H1 (cell line): ENCODE measurements at regions not wholly inside any gene's neighbourhood (a gene's known extent, or its start where the extent isn't known, plus 50 kb on each side); places are given as distances from the start of the nearest gene placed in this dataset.

Source experiments
- CTCF ChIA-PET: fragments of 300-600 bp; sonication (Branson Sonifier 250); formaldehyde crosslinking; loops from one replicate; lab custom pipeline; 2021; ENCODE audit not compliant: partially characterized antibody; lab: Charles Lee
- POLR2A ChIA-PET: fragments of 300-600 bp; sonication (Branson Sonifier 250); formaldehyde crosslinking; loops from one replicate; lab custom pipeline; 2021; ENCODE audit warnings: inconsistent platforms; ENCODE audit not compliant: partially characterized antibody; lab: Charles Lee
- DNase-seq, 2 experiments: peaks; one replicate each; pipeline versions ENCODE4 v3.0.0 to v3.0.0-alpha.2; 2010 to 2022; ENCODE audit warnings: low spot score in 2 of 2, low read depth in 1 of 2, mixed read lengths in 1 of 2
- FAIRE-seq: peaks from 2 replicates; lab custom pipeline; 2011; peaks lifted over from hg19 to GRCh38; lab: Jason Lieb, UNC
- H2AFZ ChIP-seq: 2 replicates; pipeline ENCODE4 v1.8.1; 2012; ENCODE audit warnings: low read length, inconsistent platforms
- H2AK5ac ChIP-seq: 2 replicates; pipeline ENCODE4 v1.6.1; 2013; ENCODE audit warnings: low read depth, low read length
- H2BK120ac ChIP-seq: replicated peaks from 2 replicates; pipeline ENCODE3; 2013; ENCODE audit warnings: low read depth, low read length, inconsistent platforms
- H2BK12ac ChIP-seq: 2 replicates; pipeline ENCODE4 v1.6.1; 2013; ENCODE audit warnings: low read depth, low read length
- H2BK15ac ChIP-seq: 2 replicates; pipeline ENCODE4 v1.6.1; 2013; ENCODE audit warnings: low read length
- H2BK20ac ChIP-seq: 2 replicates; pipeline ENCODE4 v1.6.1; 2013; ENCODE audit warnings: low read length
- H2BK5ac ChIP-seq: 2 replicates; pipeline ENCODE4 v1.6.1; 2013; ENCODE audit warnings: low read depth, low read length
- H3K14ac ChIP-seq: 2 replicates; pipeline ENCODE4 v1.6.1; 2013; ENCODE audit warnings: inconsistent platforms; ENCODE audit not compliant: insufficient read length
- H3K18ac ChIP-seq: 2 replicates; pipeline ENCODE4 v1.6.1; 2013; ENCODE audit warnings: low read length; ENCODE audit errors: extremely low read depth
- H3K23ac ChIP-seq: 2 replicates; pipeline ENCODE4 v1.6.1; 2013; ENCODE audit warnings: inconsistent platforms; ENCODE audit not compliant: insufficient read length
- H3K23me2 ChIP-seq: 2 replicates; pipeline ENCODE4 v1.6.1; 2013; ENCODE audit warnings: low read depth, low read length
- H3K27ac ChIP-seq: 2 replicates; pipeline ENCODE4 v1.6.1; 2011; ENCODE audit warnings: low read depth, low read length, inconsistent platforms
- H3K27me3 ChIP-seq, 4 experiments: replicated peaks in 1 of 4; 1 replicate in 1 of 4; 2 replicates in 3 of 4; pipeline versions ENCODE4 v1.6.1 to v1.8.1; 2011 to 2013; ENCODE audit warnings: low read length in 3 of 4, mild to moderate bottlenecking in 3 of 4, inconsistent platforms in 2 of 4, mixed read lengths in 2 of 4, moderate library complexity in 1 of 4; ENCODE audit not compliant: control insufficient read depth in 3 of 4, insufficient read depth in 3 of 4; ENCODE audit errors: extremely low read depth in 1 of 4
- H3K36me3 ChIP-seq, 4 experiments: 2 replicates each; pipeline versions ENCODE4 v1.6.1 to v1.8.1; 2011 to 2013; ENCODE audit warnings: mild to moderate bottlenecking in 4 of 4, low read length in 3 of 4, moderate library complexity in 2 of 4, control low read depth in 1 of 4, inconsistent platforms in 1 of 4; ENCODE audit not compliant: insufficient read depth in 4 of 4, control insufficient read depth in 2 of 4
- H3K4ac ChIP-seq: replicated peaks from 2 replicates; pipeline ENCODE3; 2013; ENCODE audit warnings: low read length, low read depth, mixed read lengths, inconsistent platforms; ENCODE audit not compliant: insufficient read length
- H3K4me1 ChIP-seq, 4 experiments: replicated peaks in 1 of 4; 1 replicate in 1 of 4; 2 replicates in 3 of 4; pipeline versions ENCODE4 v1.6.1 to v1.8.1; 2011 to 2013; ENCODE audit warnings: low read length in 3 of 4, inconsistent platforms in 2 of 4, mixed read lengths in 1 of 4; ENCODE audit not compliant: insufficient read depth in 4 of 4, control insufficient read depth in 3 of 4
- H3K4me2 ChIP-seq, 2 experiments: 2 replicates each; pipeline versions ENCODE4 v1.6.1 to v1.8.1; 2011 to 2013; ENCODE audit warnings: low read depth in 2 of 2, low read length in 2 of 2, control low read depth in 1 of 2, inconsistent platforms in 1 of 2, mild to moderate bottlenecking in 1 of 2; ENCODE audit not compliant: insufficient read depth in 1 of 2
- H3K4me3 ChIP-seq, 4 experiments: fragments of 200-600, 300-600 bp in 1 of 4; sonication (generic), shearing (Covaris generic), sonication (Bioruptor Twin) in 1 of 4; 2 replicates each; pipeline versions ENCODE4 v1.5.1 to v1.8.1; 2011 to 2016; ENCODE audit warnings: low read length in 4 of 4, low read depth in 3 of 4, control low read depth in 2 of 4, inconsistent platforms in 2 of 4, mild to moderate bottlenecking in 2 of 4, mixed read lengths in 1 of 4, moderate library complexity in 1 of 4; ENCODE audit not compliant: insufficient read depth in 2 of 4; ENCODE audit errors: extremely low read depth in 1 of 4
- H3K56ac ChIP-seq: replicated peaks from 2 replicates; pipeline ENCODE3; 2013; ENCODE audit warnings: low read depth, mild to moderate bottlenecking, mixed read lengths, low read length, inconsistent platforms; ENCODE audit not compliant: insufficient read length
- H3K79me1 ChIP-seq: 2 replicates; pipeline ENCODE4 v1.6.1; 2013; ENCODE audit warnings: low read depth, low read length, control low read depth
- H3K79me2 ChIP-seq, 2 experiments: 2 replicates each; pipeline versions ENCODE4 v1.6.1 to v1.8.1; 2012 to 2013; ENCODE audit warnings: low read length in 2 of 2, mild to moderate bottlenecking in 2 of 2, inconsistent platforms in 1 of 2; ENCODE audit not compliant: insufficient read depth in 2 of 2, control insufficient read depth in 1 of 2
- H3K9ac ChIP-seq, 4 experiments: replicated peaks in 1 of 4; 1 replicate in 1 of 4; 2 replicates in 3 of 4; pipeline versions ENCODE4 v1.6.1 to v1.8.1; 2011 to 2013; ENCODE audit warnings: low read depth in 3 of 4, low read length in 3 of 4, control low read depth in 2 of 4, mild to moderate bottlenecking in 2 of 4, moderate library complexity in 2 of 4, inconsistent platforms in 1 of 4; ENCODE audit errors: extremely low read depth in 1 of 4
- H3K9me3 ChIP-seq, 2 experiments: 2 replicates each; pipeline versions ENCODE4 v1.6.1 to v1.8.1; 2012 to 2013; ENCODE audit warnings: mild to moderate bottlenecking in 2 of 2, moderate library complexity in 2 of 2, control low read depth in 1 of 2, inconsistent platforms in 1 of 2, low read depth in 1 of 2, low read length in 1 of 2, mixed read lengths in 1 of 2; ENCODE audit not compliant: insufficient read depth in 2 of 2
- H4K20me1 ChIP-seq, 2 experiments: replicated peaks in 1 of 2; 2 replicates each; pipeline versions ENCODE3 to v1.8.1; 2011 to 2013; ENCODE audit warnings: inconsistent platforms in 2 of 2, low read length in 2 of 2, mild to moderate bottlenecking in 1 of 2; ENCODE audit not compliant: insufficient read depth in 2 of 2, control insufficient read depth in 1 of 2
- H4K5ac ChIP-seq: 2 replicates; pipeline ENCODE4 v1.6.1; 2013; ENCODE audit warnings: low read length, low read depth, mixed read lengths, inconsistent platforms; ENCODE audit not compliant: insufficient read length
- H4K8ac ChIP-seq: 2 replicates; pipeline ENCODE4 v1.8.0; 2013; ENCODE audit warnings: mild to moderate bottlenecking, moderate library complexity, low read length, inconsistent platforms; ENCODE audit not compliant: insufficient read depth; ENCODE audit errors: extremely low read depth
- H4K91ac ChIP-seq: replicated peaks from 2 replicates; pipeline ENCODE3; 2013; ENCODE audit warnings: low read length, mixed read lengths, inconsistent platforms; ENCODE audit not compliant: insufficient read length
- CBX5 ChIP-seq: fragments of 300-800, 300-1000 bp; sonication (generic); IDR thresholded peaks from 2 replicates; pipeline ENCODE4 v1.7.1; 2016; ENCODE audit warnings: antibody characterized with exemption, low read length, low read depth
- CHD1 ChIP-seq: IDR thresholded peaks from 2 replicates; pipeline ENCODE4 v1.6.1; 2012; ENCODE audit warnings: low read depth, low read length, improper control_type of control experiment
- CHD2 ChIP-seq: IDR thresholded peaks from 2 replicates; pipeline ENCODE4 v1.6.1; 2012; ENCODE audit warnings: low read length, improper control_type of control experiment
- CREB1 ChIP-seq: IDR thresholded peaks from 2 replicates; pipeline ENCODE4 v1.6.1; 2012; ENCODE audit warnings: inconsistent platforms
- GABPA ChIP-seq: IDR thresholded peaks from 2 replicates; pipeline ENCODE4 v1.6.1; 2011; ENCODE audit warnings: mild to moderate bottlenecking, low read length, moderate library complexity, borderline replicate concordance; ENCODE audit not compliant: insufficient read depth
- HDAC2 ChIP-seq, 2 experiments: fragments of 300-600 bp in 1 of 2; sonication (generic) in 1 of 2; IDR thresholded peaks; 2 replicates each; pipeline ENCODE4 v1.6.1; 2011 to 2012; ENCODE audit warnings: low read depth in 2 of 2, low read length in 2 of 2, mild to moderate bottlenecking in 2 of 2, moderate library complexity in 2 of 2, borderline replicate concordance in 1 of 2, inconsistent platforms in 1 of 2
- HDAC6 ChIP-seq: IDR thresholded peaks from one replicate; pipeline ENCODE4 v1.7.1; 2012; ENCODE audit warnings: low read depth, mild to moderate bottlenecking, inconsistent platforms, low read length, moderate library complexity
- MAFK ChIP-seq: IDR thresholded peaks from 2 replicates; pipeline ENCODE4 v1.6.1; 2012; ENCODE audit warnings: low read depth, mild to moderate bottlenecking, improper control_type of control experiment, low read length
- NRF1 ChIP-seq: IDR thresholded peaks from 2 replicates; pipeline ENCODE4 v1.6.1; 2011; ENCODE audit warnings: mild to moderate bottlenecking, low read depth, low read length, improper control_type of control experiment
- POLR2AphosphoS5 ChIP-seq: IDR thresholded peaks from 2 replicates; pipeline ENCODE4 v1.6.1; 2011; ENCODE audit warnings: low read depth, low read length
- POU5F1 ChIP-seq: IDR thresholded peaks from 2 replicates; pipeline ENCODE4 v1.6.1; 2011; ENCODE audit warnings: low read depth, mild to moderate bottlenecking, low read length, moderate library complexity
- RBBP5 ChIP-seq: IDR thresholded peaks from 2 replicates; pipeline ENCODE4 v1.7.1; 2012; ENCODE audit warnings: low read depth, mild to moderate bottlenecking, inconsistent platforms, low read length, moderate library complexity, borderline replicate concordance
- RFX5 ChIP-seq: IDR thresholded peaks from 2 replicates; pipeline ENCODE4 v1.6.1; 2011; ENCODE audit warnings: low read depth, low read length, improper control_type of control experiment, borderline replicate concordance
- SIN3A ChIP-seq, 2 experiments: IDR thresholded peaks in 1 of 2; conservative IDR thresholded peaks in 1 of 2; 2 replicates each; pipeline ENCODE4 v1.6.1; 2011 to 2012; ENCODE audit warnings: low read length in 2 of 2, improper control_type of control experiment in 1 of 2, low read depth in 1 of 2, mild to moderate bottlenecking in 1 of 2
- SP1 ChIP-seq: IDR thresholded peaks from 2 replicates; pipeline ENCODE4 v1.6.1; 2011; ENCODE audit warnings: low read depth, low read length
- TAF1 ChIP-seq: IDR thresholded peaks from 2 replicates; pipeline ENCODE4 v1.6.1; 2011; ENCODE audit warnings: mild to moderate bottlenecking, low read depth, low read length
- TEAD4 ChIP-seq: IDR thresholded peaks from 2 replicates; pipeline ENCODE4 v1.6.1; 2012; ENCODE audit warnings: low read depth, low read length, inconsistent platforms, mixed read lengths
- WGBS, 2 experiments: shearing (Covaris generic) in 1 of 2; methylation state at CpG; one replicate each; pipeline versions ENCODE4 v1.1.6 to v1.1.7; 2013 to 2015; ENCODE audit warnings: low lambda C conversion rate in 2 of 2, mixed read lengths in 2 of 2, inconsistent platforms in 1 of 2, low coverage in 1 of 2, missing lambda C conversion rate in 1 of 2; ENCODE audit not compliant: insufficient replicate concordance in 2 of 2, insufficient coverage in 1 of 2, insufficient read length in 1 of 2; ENCODE audit errors: extremely low coverage in 1 of 2, missing lambda C conversion rate in 1 of 2; 5-methylcytosine and 5-hydroxymethylcytosine counted together

DNA sequence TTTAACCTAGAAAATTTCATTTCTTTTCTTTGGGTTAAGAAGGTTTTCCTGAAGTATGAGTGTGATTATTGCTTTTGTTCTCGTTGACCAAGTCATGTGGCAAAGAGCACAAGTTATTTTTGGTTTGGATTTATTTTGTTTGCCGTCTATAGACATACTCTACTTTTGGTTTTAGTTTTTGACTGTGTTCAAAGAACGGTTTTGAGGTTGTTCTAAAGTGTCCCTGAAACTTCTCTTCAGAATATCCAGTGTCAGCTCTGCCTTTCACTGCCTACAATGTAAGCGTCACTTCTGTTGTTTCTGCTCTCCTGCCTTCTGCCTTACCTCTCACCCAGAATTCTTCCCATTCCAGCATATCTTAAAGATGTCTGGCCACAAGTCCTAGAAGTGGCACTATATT is 812.2 kb downstream of the C4orf33 start:
- Histone ChIP-seq H2BK20ac (no peak overlapping the region), H3K4ac (no peak overlapping the region), H3K23me2 (no peaks in the 10 kb centered on the region), H4K20me1 (no peaks in the 10 kb centered on the region), H4K8ac (no peak overlapping the region), H2AK5ac (no peak overlapping the region), H3K4me3 (no peak overlapping the region), H3K4me2 (no peak overlapping the region), H4K5ac (no peak overlapping the region), H4K91ac (no peak overlapping the region), H3K4me1 (no peaks in the 10 kb centered on the region), H3K36me3 (no peaks in the 10 kb centered on the region), H3K79me1 (no peaks in the 10 kb centered on the region), H3K14ac (no peak overlapping the region), H3K18ac (no peak overlapping the region), H3K23ac (no peak overlapping the region), H2BK5ac (no peak overlapping the region), H3K79me2 (no peaks in the 10 kb centered on the region), H3K27ac (no peak overlapping the region), H3K27me3 (no peaks in the 10 kb centered on the region), H2AFZ (no peak overlapping the region), H3K9me3 (no peaks in the 10 kb centered on the region), H2BK15ac (no peak overlapping the region), H3K56ac (no peak overlapping the region), H2BK12ac (no peak overlapping the region), H3K9ac (no peak overlapping the region), H2BK120ac (no peak overlapping the region)
- DNase-seq (no peak), FAIRE-seq (no peak)
- ChIA-PET CTCF (no interaction called here), POLR2A (no interaction called here)
- WGBS, 2 experiments: 67% methylated on average over 4 of the region's 4 CpGs; no CpG with 5 or more reads in 1 of the 2 experiments
- TF ChIP-seq SP1 (no peak), TAF1 (no peak), SIN3A (conservative IDR thresholded peaks at IDR 0.05 in 1 of 2, IDR thresholded peaks at IDR 0.05 in 1 of 2; ENCODE audit: low read depth in 1 of 2, low read length in 2 of 2) (no peak), NRF1 (no peak), GABPA (no peak), RBBP5 (no peak), CREB1 (no peak), POU5F1 (no peak), CBX5 (no peak), CHD2 (no peak), TEAD4 (no peak), POLR2AphosphoS5 (no peak), RFX5 (no peak), CHD1 (no peak), HDAC6 (no peak), HDAC2 (IDR thresholded peaks at IDR 0.05; ENCODE audit: borderline replicate concordance in 1 of 2, low read depth in 2 of 2, low read length in 2 of 2) (no peak), MAFK (no peak)
